GM21360 (cell line): ENCODE measurements at regions not wholly inside any gene's neighbourhood (a gene's known extent, or its start where the extent isn't known, plus 50 kb on each side); places are given as distances from the start of the nearest gene placed in this dataset.
A peak's percentile ranks its signal among the peaks of the same experiment; 100 is the strongest.
"Not testable (repeated sequence)": the region's sequence is repeated elsewhere in the genome, so short reads cannot be mapped to it uniquely, and the experiment has no call there.

Experiments
- ATAC-seq: cut with Tn5 transposase; IDR thresholded peaks from one replicate; pipeline ENCODE4 v1.9.1; 2021; ENCODE audit warnings: mild to moderate bottlenecking, moderate library complexity; ENCODE audit not compliant: unreplicated experiment

GRCh38 chr6:141123497-141123896 is 1009.2 kb upstream of the GJE1 start:
- no peak for ATAC-seq

- no peak for ATAC-seq
Measured at GRCh38 chr6:141123049-141123448, 1009.7 kb upstream of the GJE1 start.

GRCh38 chr6:141118991-141119390 is 1013.7 kb upstream of the GJE1 start:
- no peak for ATAC-seq

- ATAC-seq, result no peak
Measured at GRCh38 chr6:141117874-141118273, 1014.9 kb upstream of the GJE1 start.

- no peak for ATAC-seq
Measured at GRCh38 chr6:141110481-141110880, 1022.2 kb upstream of the GJE1 start.

- ATAC-seq, result no peak
Measured at GRCh38 chr6:141107591-141108160, 1025.0 kb upstream of the GJE1 start.

GRCh38 chr6:141105481-141105880 is 1027.2 kb upstream of the GJE1 start:
- no peak for ATAC-seq

GRCh38 chr6:141103246-141103645 is 1029.5 kb upstream of the GJE1 start:
- ATAC-seq, result no peak

GRCh38 chr6:141097471-141097870 is 1035.3 kb upstream of the GJE1 start:
- no peak for ATAC-seq

- ATAC-seq, result no peak
Measured at GRCh38 chr6:141095308-141095707, 1037.4 kb upstream of the GJE1 start.

- ATAC-seq, result no peak
Measured at GRCh38 chr6:141088171-141088570, 1044.6 kb upstream of the GJE1 start.

- peak; percentile 98 for ATAC-seq
Measured at GRCh38 chr6:141077355-141078333, 1055.1 kb upstream of the GJE1 start.

GRCh38 chr6:141057761-141058160 is 1075.0 kb upstream of the GJE1 start:
- no peak for ATAC-seq

GRCh38 chr6:141056945-141057625 is 1075.6 kb upstream of the GJE1 start:
- ATAC-seq, result no peak

GRCh38 chr6:141050471-141050870 is 1082.3 kb upstream of the GJE1 start:
- ATAC-seq, result no peak

GRCh38 chr6:141048451-141048850 is 1084.3 kb upstream of the GJE1 start:
- no peak for ATAC-seq

- ATAC-seq, result not testable (repeated sequence)
Measured at GRCh38 chr6:141046496-141046895, 1086.2 kb upstream of the GJE1 start.

GRCh38 chr6:141041596-141042087 is 1091.1 kb upstream of the GJE1 start:
- ATAC-seq, result no peak

GRCh38 chr6:141035312-141036200 is 1097.2 kb upstream of the GJE1 start:
- no peak for ATAC-seq

GRCh38 chr6:141033101-141033500 is 1099.6 kb upstream of the GJE1 start:
- ATAC-seq, result no peak
